ENCODE measurements at regions not wholly inside any gene's neighbourhood (a gene's known extent, or its start where the extent isn't known, plus 50 kb on each side); places are given as distances from the start of the nearest gene placed in this dataset.
"Not testable (repeated sequence)": the region's sequence is repeated elsewhere in the genome, so short reads cannot be mapped to it uniquely, and the experiment has no call there.

- not testable (repeated sequence) for TF ChIP-seq CBFB (CRISPR knock-in tag; IDR thresholded peaks at IDR 0.05; ENCODE audit: low read depth); CTCF (IDR thresholded peaks at IDR 0.05); SMAD3 (CRISPR knock-in tag; IDR thresholded peaks at IDR 0.05; ENCODE audit: borderline replicate concordance); ZNF232 (CRISPR knock-in tag; IDR thresholded peaks at IDR 0.05); ETV6 (CRISPR knock-in tag; IDR thresholded peaks at IDR 0.05); ZBTB21 (CRISPR knock-in tag; IDR thresholded peaks at IDR 0.05; ENCODE audit: borderline replicate concordance); ZNF281 (CRISPR knock-in tag; IDR thresholded peaks at IDR 0.05); ZBTB43 (CRISPR knock-in tag; IDR thresholded peaks at IDR 0.05); ZNF317 (CRISPR knock-in tag; IDR thresholded peaks at IDR 0.05; ENCODE audit: borderline replicate concordance, low read depth); E2F1 (CRISPR knock-in tag; IDR thresholded peaks at IDR 0.05)
- TF ChIP-seq, protein P1, sequence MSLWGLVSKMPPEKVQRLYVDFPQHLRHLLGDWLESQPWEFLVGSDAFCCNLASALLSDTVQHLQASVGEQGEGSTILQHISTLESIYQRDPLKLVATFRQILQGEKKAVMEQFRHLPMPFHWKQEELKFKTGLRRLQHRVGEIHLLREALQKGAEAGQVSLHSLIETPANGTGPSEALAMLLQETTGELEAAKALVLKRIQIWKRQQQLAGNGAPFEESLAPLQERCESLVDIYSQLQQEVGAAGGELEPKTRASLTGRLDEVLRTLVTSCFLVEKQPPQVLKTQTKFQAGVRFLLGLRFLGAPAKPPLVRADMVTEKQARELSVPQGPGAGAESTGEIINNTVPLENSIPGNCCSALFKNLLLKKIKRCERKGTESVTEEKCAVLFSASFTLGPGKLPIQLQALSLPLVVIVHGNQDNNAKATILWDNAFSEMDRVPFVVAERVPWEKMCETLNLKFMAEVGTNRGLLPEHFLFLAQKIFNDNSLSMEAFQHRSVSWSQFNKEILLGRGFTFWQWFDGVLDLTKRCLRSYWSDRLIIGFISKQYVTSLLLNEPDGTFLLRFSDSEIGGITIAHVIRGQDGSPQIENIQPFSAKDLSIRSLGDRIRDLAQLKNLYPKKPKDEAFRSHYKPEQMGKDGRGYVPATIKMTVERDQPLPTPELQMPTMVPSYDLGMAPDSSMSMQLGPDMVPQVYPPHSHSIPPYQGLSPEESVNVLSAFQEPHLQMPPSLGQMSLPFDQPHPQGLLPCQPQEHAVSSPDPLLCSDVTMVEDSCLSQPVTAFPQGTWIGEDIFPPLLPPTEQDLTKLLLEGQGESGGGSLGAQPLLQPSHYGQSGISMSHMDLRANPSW (CRISPR knock-in tag; conservative IDR thresholded peaks at IDR 0.05; ENCODE audit: low read depth), result not testable (repeated sequence)
- TF ChIP-seq, protein P2, sequence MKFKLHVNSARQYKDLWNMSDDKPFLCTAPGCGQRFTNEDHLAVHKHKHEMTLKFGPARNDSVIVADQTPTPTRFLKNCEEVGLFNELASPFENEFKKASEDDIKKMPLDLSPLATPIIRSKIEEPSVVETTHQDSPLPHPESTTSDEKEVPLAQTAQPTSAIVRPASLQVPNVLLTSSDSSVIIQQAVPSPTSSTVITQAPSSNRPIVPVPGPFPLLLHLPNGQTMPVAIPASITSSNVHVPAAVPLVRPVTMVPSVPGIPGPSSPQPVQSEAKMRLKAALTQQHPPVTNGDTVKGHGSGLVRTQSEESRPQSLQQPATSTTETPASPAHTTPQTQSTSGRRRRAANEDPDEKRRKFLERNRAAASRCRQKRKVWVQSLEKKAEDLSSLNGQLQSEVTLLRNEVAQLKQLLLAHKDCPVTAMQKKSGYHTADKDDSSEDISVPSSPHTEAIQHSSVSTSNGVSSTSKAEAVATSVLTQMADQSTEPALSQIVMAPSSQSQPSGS (CRISPR knock-in tag; IDR thresholded peaks at IDR 0.05; ENCODE audit: borderline replicate concordance, low read depth), result not testable (repeated sequence)
- TF ChIP-seq, protein P3, sequence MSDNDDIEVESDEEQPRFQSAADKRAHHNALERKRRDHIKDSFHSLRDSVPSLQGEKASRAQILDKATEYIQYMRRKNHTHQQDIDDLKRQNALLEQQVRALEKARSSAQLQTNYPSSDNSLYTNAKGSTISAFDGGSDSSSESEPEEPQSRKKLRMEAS (CRISPR knock-in tag; IDR thresholded peaks at IDR 0.05), result not testable (repeated sequence)
Measured at GRCh38 chr6:82551311-82551710, 187.7 kb downstream of the TPBG start.
